NT2/D1 (cell line): ENCODE measurements at regions not wholly inside any gene's neighbourhood (a gene's known extent, or its start where the extent isn't known, plus 50 kb on each side); places are given as distances from the start of the nearest gene placed in this dataset.

Source experiments
- YY1 ChIP-seq: IDR thresholded peaks from 2 replicates; pipeline ENCODE4 v1.6.1; 2011; ENCODE audit not compliant: insufficient read length, insufficient read depth
- ZNF274 ChIP-seq: IDR thresholded peaks from 2 replicates; pipeline ENCODE4 v1.6.1; 2011; ENCODE audit warnings: mild to moderate bottlenecking, low read depth, low read length

DNA sequence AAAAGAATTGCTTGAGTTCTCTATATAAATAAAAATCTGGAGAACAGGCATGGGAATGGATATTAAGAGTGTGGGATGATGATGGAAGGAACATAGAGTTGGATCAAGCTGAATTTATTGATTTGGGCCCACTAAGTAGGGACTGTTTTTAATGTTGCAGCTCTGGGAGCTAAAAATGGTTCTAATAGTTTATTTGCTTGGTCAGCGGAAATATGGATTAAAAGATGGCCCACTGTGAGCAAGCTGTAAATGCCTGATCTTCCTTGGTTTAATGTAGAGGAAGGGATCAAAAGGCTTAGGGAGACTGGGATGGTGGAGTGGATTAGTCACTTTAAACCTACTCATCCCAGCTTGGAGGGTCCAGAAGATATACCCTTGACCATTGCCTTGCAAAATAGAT is 429.4 kb upstream of the NXPH2 start:
- no peak for TF ChIP-seq YY1
- TF ChIP-seq ZNF274, result no peak
